ENCODE measurements at regions not wholly inside any gene's neighbourhood (a gene's known extent, or its start where the extent isn't known, plus 50 kb on each side); places are given as distances from the start of the nearest gene placed in this dataset.

DNA sequence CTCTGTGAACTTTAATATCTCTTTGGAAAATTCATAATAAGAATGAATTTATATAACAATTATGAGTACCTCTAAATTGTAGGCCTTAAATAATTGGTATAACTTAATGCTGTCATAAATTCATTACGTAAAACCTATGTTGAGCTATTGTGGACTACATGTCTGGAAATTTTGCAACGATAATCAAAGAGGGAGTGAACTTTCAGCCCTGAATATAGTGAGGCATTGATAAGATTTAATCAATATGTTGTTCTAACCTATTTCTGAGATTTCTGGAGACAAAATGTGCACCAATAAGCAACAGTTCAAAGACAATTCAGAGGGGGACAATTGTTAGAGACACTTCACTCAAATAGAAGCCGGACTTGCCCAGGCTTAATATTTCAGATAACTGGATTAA is 499.4 kb downstream of the ELAVL2 start:
- no peak for TF ChIP-seq MAX (IDR thresholded peaks at IDR 0.05; ENCODE audit: low read depth, low read length)
- TF ChIP-seq, protein P1, sequence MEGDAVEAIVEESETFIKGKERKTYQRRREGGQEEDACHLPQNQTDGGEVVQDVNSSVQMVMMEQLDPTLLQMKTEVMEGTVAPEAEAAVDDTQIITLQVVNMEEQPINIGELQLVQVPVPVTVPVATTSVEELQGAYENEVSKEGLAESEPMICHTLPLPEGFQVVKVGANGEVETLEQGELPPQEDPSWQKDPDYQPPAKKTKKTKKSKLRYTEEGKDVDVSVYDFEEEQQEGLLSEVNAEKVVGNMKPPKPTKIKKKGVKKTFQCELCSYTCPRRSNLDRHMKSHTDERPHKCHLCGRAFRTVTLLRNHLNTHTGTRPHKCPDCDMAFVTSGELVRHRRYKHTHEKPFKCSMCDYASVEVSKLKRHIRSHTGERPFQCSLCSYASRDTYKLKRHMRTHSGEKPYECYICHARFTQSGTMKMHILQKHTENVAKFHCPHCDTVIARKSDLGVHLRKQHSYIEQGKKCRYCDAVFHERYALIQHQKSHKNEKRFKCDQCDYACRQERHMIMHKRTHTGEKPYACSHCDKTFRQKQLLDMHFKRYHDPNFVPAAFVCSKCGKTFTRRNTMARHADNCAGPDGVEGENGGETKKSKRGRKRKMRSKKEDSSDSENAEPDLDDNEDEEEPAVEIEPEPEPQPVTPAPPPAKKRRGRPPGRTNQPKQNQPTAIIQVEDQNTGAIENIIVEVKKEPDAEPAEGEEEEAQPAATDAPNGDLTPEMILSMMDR (IDR thresholded peaks at IDR 0.05; ENCODE audit: low read depth, low read length) = no peak
